Neutrophil (primary cell): ENCODE measurements at regions not wholly inside any gene's neighbourhood (a gene's known extent, or its start where the extent isn't known, plus 50 kb on each side); places are given as distances from the start of the nearest gene placed in this dataset.
"Not testable (repeated sequence)": the region's sequence is repeated elsewhere in the genome, so short reads cannot be mapped to it uniquely, and the experiment has no call there.

ENCODE experiments used
- H3K27ac ChIP-seq: fragments of 200-600 bp; sonication (generic); 2 replicates; pipeline ENCODE4 v1.5.1; 2016; ENCODE audit warnings: mild to moderate bottlenecking, moderate library complexity
- H3K27me3 ChIP-seq: fragments of 200-600 bp; sonication (generic); 2 replicates; pipeline ENCODE4 v1.6.0; 2016; ENCODE audit warnings: mild to moderate bottlenecking
- H3K36me3 ChIP-seq: fragments of 200-600 bp; sonication (generic); 2 replicates; pipeline ENCODE4 v1.5.1; 2017
- H3K4me1 ChIP-seq, 2 experiments: fragments of 200-600 bp in 1 of 2; sonication (generic) in 1 of 2; 1 replicate in 1 of 2; 2 replicates in 1 of 2; pipeline versions ENCODE4 v1.5.1 to v1.6.1; 2013 to 2016; ENCODE audit warnings: low read depth in 1 of 2, low read length in 1 of 2, mild to moderate bottlenecking in 1 of 2, moderate library complexity in 1 of 2; ENCODE audit not compliant: control insufficient read depth in 1 of 2, insufficient read depth in 1 of 2
- H3K4me3 ChIP-seq, 2 experiments: fragments of 200-600 bp in 1 of 2; sonication (generic) in 1 of 2; 1 replicate in 1 of 2; 2 replicates in 1 of 2; pipeline ENCODE4 v1.5.1; 2013 to 2016; ENCODE audit warnings: low read depth in 1 of 2, low read length in 1 of 2, mild to moderate bottlenecking in 1 of 2, moderate library complexity in 1 of 2
- H3K9me3 ChIP-seq: fragments of 200-600 bp; sonication (generic); 2 replicates; pipeline ENCODE4 v1.5.1; 2016
- CTCF ChIP-seq: fragments of 200-600 bp; sonication (generic); IDR thresholded peaks from 2 replicates; pipeline ENCODE4 v1.5.1; 2016; ENCODE audit warnings: antibody characterized with exemption

DNA sequence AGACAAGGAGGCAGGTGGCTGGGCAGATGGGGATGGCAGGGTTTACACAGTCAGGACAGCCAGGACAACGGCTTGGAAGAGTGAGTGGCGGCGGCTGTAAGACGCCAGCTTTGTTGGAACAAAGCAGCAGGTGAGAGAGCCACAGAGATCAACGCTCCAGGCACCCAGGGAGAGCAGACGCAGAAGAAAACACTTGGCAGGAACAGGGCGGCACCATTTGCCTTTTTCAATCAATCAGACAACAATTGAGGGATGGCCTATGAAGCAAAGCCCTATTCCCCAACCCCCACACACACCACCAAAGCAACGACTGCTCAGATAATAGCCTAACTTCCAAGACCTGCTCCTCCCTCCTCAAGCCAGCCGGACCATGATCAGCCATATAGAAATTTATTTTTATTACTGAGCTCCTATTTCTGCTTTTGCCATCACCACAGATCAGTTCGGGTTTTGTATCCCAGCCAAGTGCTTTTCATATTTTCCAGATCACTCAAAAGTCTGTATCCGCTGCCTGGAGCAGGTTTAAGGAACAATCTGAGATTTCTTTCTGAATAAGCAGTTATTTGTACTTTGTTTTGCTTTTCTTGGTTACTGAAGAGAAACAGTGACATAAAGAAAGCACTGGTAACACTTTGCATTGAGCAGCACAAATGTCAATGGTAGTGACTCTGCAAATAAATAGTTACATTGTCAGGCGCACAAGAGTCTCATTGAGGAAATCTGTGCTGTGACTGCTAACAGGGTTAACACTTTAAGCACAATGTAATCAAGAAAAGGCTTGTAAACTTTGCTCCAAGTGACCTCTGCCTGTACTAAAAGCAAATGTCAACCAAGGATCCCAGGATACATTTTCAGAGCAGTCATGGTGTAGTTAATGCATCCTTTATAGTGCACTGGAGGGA lies 81.8 kb upstream of the RBPJ start:
- no peak overlapping the region for H3K4me3 ChIP-seq
- no peaks in the 10 kb centered on the region for H3K27me3 ChIP-seq
- peak overlapping the region; percentile 30 for H3K27ac ChIP-seq
- no peaks in the 10 kb centered on the region for H3K4me1 ChIP-seq
- no peak for TF ChIP-seq CTCF
- H3K36me3 ChIP-seq, result peaks cover 3% of the 10 kb centered on the region
- H3K9me3 ChIP-seq, result no peaks in the 10 kb centered on the region

DNA sequence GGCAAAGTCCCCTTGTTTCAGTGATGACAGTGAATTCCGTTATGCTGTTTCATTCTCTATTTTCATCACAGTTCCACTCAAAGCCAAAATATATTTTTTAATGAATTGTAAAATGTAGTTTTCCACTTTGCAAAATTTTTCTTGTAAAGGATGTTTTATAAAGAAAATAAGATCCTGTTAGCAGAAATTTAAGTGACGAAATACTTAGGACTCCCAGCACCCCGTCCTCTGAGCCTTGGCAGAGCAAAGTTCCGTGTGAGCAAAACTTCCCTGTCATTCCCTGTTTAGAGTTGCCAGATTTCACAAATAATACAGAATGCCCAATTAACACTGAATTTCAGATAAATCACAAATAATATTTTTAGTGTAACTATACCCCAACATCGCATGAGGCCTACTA lies 81.0 kb upstream of the RBPJ start:
- Histone ChIP-seq H3K36me3 (peaks cover 3% of the 10 kb centered on the region), H3K9me3 (no peaks in the 10 kb centered on the region), H3K27me3 (no peaks in the 10 kb centered on the region), H3K4me3 (no peak overlapping the region), H3K4me1 (no peaks in the 10 kb centered on the region), H3K27ac (no peak overlapping the region)
- no peak for TF ChIP-seq CTCF

DNA sequence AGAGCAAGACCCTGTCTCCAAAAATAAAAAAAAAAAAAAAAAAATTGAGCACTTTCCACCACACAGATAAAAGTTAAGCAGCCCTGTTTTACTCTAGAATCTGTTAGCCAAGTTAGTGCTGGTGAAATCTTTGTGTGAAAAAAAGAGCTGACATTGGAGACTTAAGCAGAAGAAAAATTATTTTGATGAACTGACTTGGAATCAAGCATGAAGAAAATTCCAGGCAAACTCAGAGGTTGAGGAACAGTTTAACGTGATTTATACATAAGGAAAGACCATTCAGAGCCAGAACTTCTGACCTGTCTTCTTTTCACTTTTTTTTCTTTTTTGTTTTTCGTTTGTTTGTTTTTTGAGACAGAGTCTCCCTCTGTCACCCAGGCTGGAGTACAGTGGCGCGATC lies 79.6 kb upstream of the RBPJ start:
- no peak for TF ChIP-seq CTCF
- no peak overlapping the region for H3K27ac ChIP-seq
- H3K4me3 ChIP-seq, result no peak overlapping the region

DNA sequence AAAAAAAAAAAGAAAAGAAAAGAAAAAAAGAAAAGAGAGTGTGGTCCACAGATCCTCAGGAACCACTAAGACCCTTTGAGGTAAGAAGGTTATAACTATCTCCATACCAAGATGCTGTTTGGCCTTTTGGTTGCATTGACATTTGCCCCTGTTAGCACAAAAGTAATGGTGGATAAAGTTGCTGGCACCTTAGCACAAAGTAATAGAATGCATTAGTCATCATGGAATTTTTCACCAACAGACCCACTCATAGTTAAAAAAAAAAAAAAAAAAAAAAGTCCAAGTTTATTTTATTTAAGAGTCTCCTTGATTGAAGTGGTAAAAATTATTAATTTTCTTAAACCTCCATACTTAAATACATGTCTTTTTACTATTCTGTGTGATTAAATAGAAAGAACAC lies 78.4 kb upstream of the RBPJ start:
- TF ChIP-seq CTCF, result no peak
- no peak overlapping the region for H3K27ac ChIP-seq

More for the DNA sequence above, 79.6 kb upstream of the RBPJ start:
- Histone ChIP-seq H3K36me3 (peaks cover 3% of the 10 kb centered on the region), H3K9me3 (no peaks in the 10 kb centered on the region), H3K4me1 (no peaks in the 10 kb centered on the region), H3K27me3 (no peaks in the 10 kb centered on the region)

GRCh38 chr4:26244138-26244537 lies 76.7 kb upstream of the RBPJ start:
- not testable (repeated sequence) for H3K36me3 ChIP-seq, H3K27me3 ChIP-seq, H3K27ac ChIP-seq, H3K9me3 ChIP-seq, H3K4me3 ChIP-seq, H3K4me1 ChIP-seq

More for the DNA sequence above, 78.4 kb upstream of the RBPJ start:
- Histone ChIP-seq H3K36me3 (peaks cover 3% of the 10 kb centered on the region), H3K27me3 (no peaks in the 10 kb centered on the region), H3K4me1 (no peaks in the 10 kb centered on the region), H3K4me3 (no peak overlapping the region), H3K9me3 (no peaks in the 10 kb centered on the region)

DNA sequence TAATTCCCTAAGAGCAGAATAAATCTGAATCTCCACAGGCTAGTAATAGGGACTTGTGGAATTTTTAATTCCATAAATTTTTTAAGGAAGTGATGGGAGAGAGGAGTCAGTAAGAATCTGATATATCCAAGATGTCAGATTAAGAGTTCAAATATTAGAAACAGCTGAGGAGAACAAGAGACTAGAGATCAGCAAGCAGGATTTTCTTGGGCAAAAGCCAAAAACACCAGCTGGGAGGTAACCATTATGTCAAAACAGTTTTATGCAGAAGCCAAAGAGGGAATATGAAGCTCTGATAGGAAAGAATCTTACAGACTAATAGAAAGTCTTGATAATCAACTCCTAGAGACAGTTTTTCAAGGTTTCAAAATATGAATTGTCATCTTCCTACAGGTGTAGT lies 72.2 kb upstream of the RBPJ start:
- H3K27ac ChIP-seq, result no peak overlapping the region
- no peaks in the 10 kb centered on the region for H3K9me3 ChIP-seq
- H3K27me3 ChIP-seq, result no peaks in the 10 kb centered on the region
- H3K4me3 ChIP-seq, result no peak overlapping the region
- no peak for TF ChIP-seq CTCF
- H3K4me1 ChIP-seq, result peaks cover 0 to 2% of the 10 kb centered on the region in 2 experiments
- H3K36me3 ChIP-seq, result no peaks in the 10 kb centered on the region
